CD4-positive, alpha-beta T cell (primary cell): ENCODE measurements at regions not wholly inside any gene's neighbourhood (a gene's known extent, or its start where the extent isn't known, plus 50 kb on each side); places are given as distances from the start of the nearest gene placed in this dataset.

Experiments
- ATAC-seq: fragments of 200-7000 bp; cut with Tn5 transposase; one replicate; pipeline ENCODE4 v1.10.0; 2022; ENCODE audit warnings: mild to moderate bottlenecking; ENCODE audit not compliant: poor library complexity
- CTCF ChIA-PET: fragments of 350-600 bp; sonication (Branson Sonifier 250); formaldehyde crosslinking; loops from one replicate; lab custom pipeline; 2021; ENCODE audit warnings: antibody characterized with exemption, inconsistent platforms; lab: Charles Lee
- POLR2A ChIA-PET: fragments of 350-600 bp; sonication (Branson Sonifier 250); formaldehyde crosslinking; loops from one replicate; lab custom pipeline; 2021; ENCODE audit warnings: antibody characterized with exemption, inconsistent platforms; lab: Charles Lee
- DNase-seq, 14 experiments: peaks; one replicate each; pipeline ENCODE4 v3.0.0-alpha.2; 2013 to 2020; ENCODE audit warnings: mixed read lengths in 2 of 14
- H3K27ac ChIP-seq, 2 donors: one replicate each; pipeline versions ENCODE4 v1.5.1 to v1.7.0; 2013; ENCODE audit warnings: low read length in 2 of 2, low read depth in 1 of 2, mild to moderate bottlenecking in 1 of 2
- H3K27me3 ChIP-seq, 2 experiments: 1 replicate in 1 of 2; 2 replicates in 1 of 2; pipeline versions ENCODE4 v1.6.1 to v1.7.0; 2013; ENCODE audit warnings: low read length in 2 of 2, control low read depth in 1 of 2, mild to moderate bottlenecking in 1 of 2, moderate library complexity in 1 of 2; ENCODE audit not compliant: insufficient read depth in 2 of 2, control insufficient read depth in 1 of 2
- H3K36me3 ChIP-seq: one replicate; pipeline ENCODE4 v1.6.1; 2013; ENCODE audit warnings: low read length, control low read depth; ENCODE audit not compliant: insufficient read depth
- H3K4me1 ChIP-seq: one replicate; pipeline ENCODE4 v1.6.1; 2013; ENCODE audit warnings: low read length, control low read depth; ENCODE audit not compliant: insufficient read depth
- H3K4me3 ChIP-seq: one replicate; pipeline ENCODE4 v1.5.1; 2013; ENCODE audit warnings: mild to moderate bottlenecking, low read length, moderate library complexity
- H3K9me3 ChIP-seq, 2 experiments: 1 replicate in 1 of 2; 2 replicates in 1 of 2; pipeline versions ENCODE4 v1.6.1 to v1.7.0; 2013; ENCODE audit warnings: low read length in 2 of 2, mild to moderate bottlenecking in 2 of 2, control low read depth in 1 of 2, moderate library complexity in 1 of 2; ENCODE audit not compliant: control insufficient read depth in 1 of 2, insufficient read depth in 1 of 2
- H3K27ac Mint-ChIP-seq: one replicate; pipeline ENCODE4 v1.8.0; 2020; ENCODE audit warnings: mixed read lengths
- H3K27me3 Mint-ChIP-seq: one replicate; pipeline ENCODE4 v1.8.0; 2021; ENCODE audit warnings: mixed read lengths
- H3K36me3 Mint-ChIP-seq: one replicate; pipeline ENCODE4 v1.8.0; 2021; ENCODE audit warnings: low read depth, mixed read lengths
- H3K4me1 Mint-ChIP-seq: one replicate; pipeline ENCODE4 v1.8.0; 2021; ENCODE audit warnings: low read depth, mixed read lengths
- H3K4me3 Mint-ChIP-seq: one replicate; pipeline ENCODE4 v1.8.0; 2020; ENCODE audit warnings: mild to moderate bottlenecking, mixed read lengths
- H3K9me3 Mint-ChIP-seq: one replicate; pipeline ENCODE4 v1.8.0; 2020; ENCODE audit warnings: mixed read lengths
- intact Hi-C, 2 experiments: fragments of 100-400 bp; cut with DNase I in 1 of 2; cut with micrococcal nuclease in 1 of 2; formaldehyde crosslinking; loops; one replicate each; pipeline versions ENCODE4 v1.15.1 to v1.9.0; 2023 to 2025; cut with DNase I, micrococcal nuclease
- TF ChIP-seq, protein P1 (sequence below): fragments of 200-600 bp; IDR thresholded peaks from one replicate; pipeline ENCODE4 v1.8.0; 2022; ENCODE audit warnings: antibody characterized with exemption, mild to moderate bottlenecking

DNA sequence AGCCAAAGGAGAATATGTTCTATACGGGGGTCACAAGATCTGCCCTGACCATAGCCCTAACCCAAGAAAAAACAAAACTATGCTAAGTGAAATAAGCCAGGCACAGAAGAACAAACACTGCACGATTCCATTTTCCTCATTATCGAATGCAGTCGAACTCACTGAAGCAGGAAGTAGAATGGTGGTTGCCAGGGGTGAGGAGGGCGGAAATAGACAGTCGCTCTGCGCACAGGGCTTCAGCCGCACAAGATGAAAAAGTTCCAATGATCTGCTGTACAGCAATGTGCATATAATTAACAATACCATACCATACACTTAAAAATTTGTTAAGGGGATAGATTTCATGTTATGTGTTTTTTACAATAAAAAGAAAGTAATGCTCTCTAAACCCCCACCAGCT is 257.7 kb downstream of the TXNL1 start:
- POLR2A ChIA-PET, result no interaction called here
- no peaks in the 10 kb centered on the region for H3K36me3 Mint-ChIP-seq
- H3K27me3 Mint-ChIP-seq, result no peaks in the 10 kb centered on the region
- no peak overlapping the region for H3K27ac ChIP-seq
- H3K27me3 ChIP-seq, result no peaks in the 10 kb centered on the region
- no peak overlapping the region for H3K4me3 Mint-ChIP-seq
- H3K36me3 ChIP-seq, result no peaks in the 10 kb centered on the region
- intact Hi-C loops, result no loop called here
- TF ChIP-seq, protein P1, sequence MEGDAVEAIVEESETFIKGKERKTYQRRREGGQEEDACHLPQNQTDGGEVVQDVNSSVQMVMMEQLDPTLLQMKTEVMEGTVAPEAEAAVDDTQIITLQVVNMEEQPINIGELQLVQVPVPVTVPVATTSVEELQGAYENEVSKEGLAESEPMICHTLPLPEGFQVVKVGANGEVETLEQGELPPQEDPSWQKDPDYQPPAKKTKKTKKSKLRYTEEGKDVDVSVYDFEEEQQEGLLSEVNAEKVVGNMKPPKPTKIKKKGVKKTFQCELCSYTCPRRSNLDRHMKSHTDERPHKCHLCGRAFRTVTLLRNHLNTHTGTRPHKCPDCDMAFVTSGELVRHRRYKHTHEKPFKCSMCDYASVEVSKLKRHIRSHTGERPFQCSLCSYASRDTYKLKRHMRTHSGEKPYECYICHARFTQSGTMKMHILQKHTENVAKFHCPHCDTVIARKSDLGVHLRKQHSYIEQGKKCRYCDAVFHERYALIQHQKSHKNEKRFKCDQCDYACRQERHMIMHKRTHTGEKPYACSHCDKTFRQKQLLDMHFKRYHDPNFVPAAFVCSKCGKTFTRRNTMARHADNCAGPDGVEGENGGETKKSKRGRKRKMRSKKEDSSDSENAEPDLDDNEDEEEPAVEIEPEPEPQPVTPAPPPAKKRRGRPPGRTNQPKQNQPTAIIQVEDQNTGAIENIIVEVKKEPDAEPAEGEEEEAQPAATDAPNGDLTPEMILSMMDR, result no peak
- no peaks in the 10 kb centered on the region for H3K4me1 ChIP-seq
- no peak overlapping the region for H3K27ac Mint-ChIP-seq
- peaks cover 2% of the 10 kb centered on the region for H3K9me3 Mint-ChIP-seq
- H3K4me1 Mint-ChIP-seq, result no peaks in the 10 kb centered on the region
- H3K4me3 ChIP-seq, result no peak overlapping the region
- CTCF ChIA-PET, result no interaction called here
- H3K9me3 ChIP-seq, result no peaks in the 10 kb centered on the region
- ATAC-seq (no peak), DNase-seq (no peak)

DNA sequence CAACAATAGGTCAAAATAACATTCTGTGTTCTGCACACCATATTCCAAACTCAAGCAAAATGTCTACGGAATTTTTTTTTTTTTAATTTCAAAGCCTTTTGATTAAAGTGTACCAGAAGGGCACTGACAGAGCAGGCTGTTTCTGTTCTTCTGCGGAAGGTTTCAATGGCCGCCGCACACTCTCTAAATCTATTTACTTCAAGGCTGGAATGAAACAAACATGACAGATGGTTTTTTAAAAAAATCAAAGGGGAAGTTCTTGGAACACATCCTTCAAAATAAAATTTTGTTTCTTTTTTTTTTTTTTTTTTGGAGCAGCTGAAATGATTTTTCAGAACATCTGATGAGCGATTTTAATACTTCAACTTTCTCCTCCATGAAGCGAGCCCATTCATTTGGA is 259.1 kb downstream of the TXNL1 start:
- Histone ChIP-seq H3K36me3 (no peaks in the 10 kb centered on the region), H3K9me3 (no peaks in the 10 kb centered on the region), H3K27ac (no peak overlapping the region), H3K4me3 (no peak overlapping the region), H3K27me3 (no peaks in the 10 kb centered on the region), H3K4me1 (no peaks in the 10 kb centered on the region)
- Mint-ChIP-seq H3K4me1 (no peaks in the 10 kb centered on the region), H3K9me3 (peaks cover 2% of the 10 kb centered on the region), H3K27me3 (peaks cover 4% of the 10 kb centered on the region), H3K27ac (no peak overlapping the region), H3K36me3 (no peaks in the 10 kb centered on the region), H3K4me3 (no peak overlapping the region)
- ChIA-PET POLR2A (no interaction called here), CTCF (interaction anchor here (0.6 kb wide), 1 partner anchor 89 kb away, joined by 3 read pairs; no protein-coding TSS in a partner anchor)
- TF ChIP-seq, protein P1, result no peak
- ATAC-seq (no peak), DNase-seq (no peak)
- intact Hi-C loops, result no loop called here

DNA sequence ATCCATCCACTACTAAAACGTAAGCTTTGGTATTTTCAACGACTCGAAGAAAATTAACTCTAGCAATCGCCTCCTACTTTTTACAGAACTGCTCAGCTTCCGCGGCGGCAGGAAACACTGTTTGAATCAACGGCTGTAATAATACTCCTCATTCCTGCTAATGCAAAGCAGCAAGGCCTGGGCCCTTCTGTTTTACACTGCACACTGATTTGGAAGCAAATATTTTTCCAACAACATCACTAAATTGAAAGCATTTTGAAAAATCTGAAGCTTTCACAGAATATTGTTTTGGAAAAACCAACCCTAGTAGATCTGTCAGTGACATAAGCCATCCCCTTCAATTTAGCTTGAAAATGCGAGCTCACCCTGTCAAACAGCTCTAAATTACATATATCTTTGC is 261.2 kb downstream of the TXNL1 start:
- Mint-ChIP-seq H3K27me3 (peaks cover 4% of the 10 kb centered on the region), H3K36me3 (no peaks in the 10 kb centered on the region), H3K27ac (no peak overlapping the region), H3K4me3 (no peak overlapping the region), H3K4me1 (no peaks in the 10 kb centered on the region), H3K9me3 (no peaks in the 10 kb centered on the region)
- ATAC-seq (no peak), DNase-seq (no peak)
- Histone ChIP-seq H3K36me3 (no peaks in the 10 kb centered on the region), H3K27me3 (no peaks in the 10 kb centered on the region), H3K27ac (no peak overlapping the region), H3K4me3 (no peak overlapping the region), H3K4me1 (no peaks in the 10 kb centered on the region), H3K9me3 (no peaks in the 10 kb centered on the region)
- intact Hi-C loops, result no loop called here
- ChIA-PET CTCF (no interaction called here), POLR2A (no interaction called here)
- TF ChIP-seq, protein P1, result no peak
